T follicular helper cell (primary cell): ENCODE measurements at regions not wholly inside any gene's neighbourhood (a gene's known extent, or its start where the extent isn't known, plus 50 kb on each side); places are given as distances from the start of the nearest gene placed in this dataset.

ENCODE experiments used
- DNase-seq: peaks from one replicate; pipeline ENCODE4 v3.0.0-alpha.2; 2020; ENCODE audit warnings: low read depth

DNA sequence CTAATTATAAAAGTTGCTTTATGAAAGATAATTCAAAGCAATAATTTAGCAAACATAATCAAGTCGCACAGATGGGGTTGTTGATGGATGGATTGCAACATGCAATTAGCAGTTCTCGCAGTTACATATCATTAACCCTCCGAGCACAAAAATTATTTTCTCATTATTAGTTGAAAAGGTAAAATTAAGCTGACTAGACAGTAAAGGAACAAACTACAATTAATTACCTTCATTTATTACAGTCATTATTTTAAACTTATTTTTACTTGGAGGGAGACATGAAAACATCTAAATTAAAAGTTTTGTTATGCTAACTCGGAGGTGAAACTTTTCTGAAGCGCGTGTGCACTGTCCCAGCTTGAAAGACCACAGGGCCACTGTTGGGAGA lies 146.9 kb downstream of the PHETA1 start:
- DNase-seq: no peak

DNA sequence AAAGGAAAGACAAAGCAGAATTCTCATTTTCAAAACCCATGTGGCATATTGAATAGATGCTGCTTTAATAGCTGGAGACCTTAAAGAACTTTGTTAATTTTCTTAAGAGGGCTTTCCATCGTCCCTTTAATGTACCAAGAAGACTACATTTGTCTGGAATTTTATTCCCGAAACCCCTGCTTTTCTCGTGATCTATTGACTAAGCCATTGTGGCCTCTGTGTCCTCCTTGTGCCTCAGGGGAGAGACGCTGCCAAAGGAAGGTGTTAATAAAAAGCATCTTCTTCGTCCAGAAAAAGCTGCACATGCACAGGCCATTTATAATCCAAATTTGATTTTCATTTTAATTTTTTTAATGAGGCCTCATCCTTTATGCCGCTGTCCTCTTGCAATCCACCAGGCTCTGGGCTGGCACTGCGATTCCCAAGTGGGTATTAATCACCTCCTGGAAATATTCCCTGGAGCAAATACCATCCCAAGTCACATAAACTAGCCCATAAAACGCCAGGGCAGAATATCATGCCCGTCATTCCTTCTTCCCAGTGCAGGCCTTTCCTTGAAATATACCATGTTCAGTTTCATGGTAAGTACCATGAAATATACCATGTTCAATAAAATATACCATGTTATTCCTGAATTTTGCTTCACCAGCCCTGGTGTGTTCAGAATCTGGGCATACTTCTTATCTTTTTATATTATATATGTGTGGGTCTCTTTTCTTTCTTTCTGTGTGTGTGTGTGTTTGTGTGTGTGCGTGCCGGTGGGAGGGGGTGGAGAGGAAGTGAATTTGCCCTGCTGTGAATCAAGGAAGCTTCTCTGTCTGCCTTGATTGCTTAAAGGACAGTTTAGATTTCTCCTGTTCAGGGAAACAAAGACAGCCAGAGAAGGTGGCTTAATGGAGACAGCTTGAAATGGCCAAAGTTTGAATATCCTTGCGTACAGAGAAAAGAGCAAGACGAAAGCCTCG lies 147.6 kb downstream of the PHETA1 start:
- DNase-seq: no peak

DNA sequence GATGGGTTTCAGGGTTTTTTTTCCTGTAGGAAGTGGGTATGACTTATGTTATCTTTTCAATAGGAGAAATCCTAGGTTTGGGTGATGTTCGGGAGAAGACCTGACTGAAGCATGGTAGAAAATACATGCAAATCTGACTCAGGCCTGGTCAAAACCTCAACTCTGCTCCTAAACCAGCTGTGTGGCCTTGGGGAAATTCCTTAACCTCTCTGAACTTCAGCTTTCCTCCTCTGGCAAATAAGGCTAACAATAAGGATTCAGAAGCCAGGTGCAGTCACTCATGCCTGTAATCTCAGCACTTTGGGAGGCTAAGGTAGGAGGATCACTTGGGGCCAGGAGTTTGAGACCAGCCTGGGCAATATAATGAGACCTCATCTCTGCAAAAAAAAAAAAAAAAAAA lies 148.5 kb downstream of the PHETA1 start:
- no peak for DNase-seq

DNA sequence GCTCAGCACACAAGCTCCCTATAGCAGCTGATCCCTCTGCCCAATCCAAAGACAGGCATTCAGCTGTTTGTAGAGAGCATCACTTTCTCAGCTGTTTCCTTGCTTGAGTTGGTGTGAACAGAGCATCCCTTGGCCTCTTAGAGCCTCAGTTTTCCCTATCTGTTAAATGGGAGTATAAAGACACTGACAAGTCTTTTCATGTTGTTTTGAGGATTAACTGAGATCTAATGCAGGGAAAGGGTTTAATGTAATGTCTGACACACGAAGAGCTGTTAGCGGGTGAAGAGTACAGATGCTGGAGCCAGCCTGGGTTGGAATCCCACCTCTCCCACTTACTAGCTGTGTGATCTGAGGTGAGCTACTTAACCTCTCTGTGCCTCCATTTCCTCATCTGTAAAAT lies 149.5 kb downstream of the PHETA1 start:
- DNase-seq: no peak

DNA sequence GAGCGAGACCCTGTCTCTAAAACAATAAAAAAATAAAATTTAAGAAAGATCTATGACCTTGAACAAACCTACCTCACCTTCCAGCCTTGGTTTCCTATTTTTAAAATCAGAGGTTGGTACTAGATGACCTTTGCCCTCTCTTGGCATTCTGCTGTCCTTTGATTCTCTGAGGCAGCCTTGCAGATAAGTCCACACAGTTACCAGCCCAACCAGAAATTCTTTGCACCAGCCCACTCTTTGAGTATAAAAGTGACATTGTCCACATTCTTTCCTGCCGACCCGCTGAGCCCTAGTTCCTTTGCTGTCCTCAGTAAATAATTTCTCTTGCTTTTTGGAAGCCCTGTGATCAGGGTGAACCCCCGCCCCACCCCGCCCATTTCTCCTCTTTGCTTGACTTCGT lies 150.4 kb downstream of the PHETA1 start:
- DNase-seq: no peak

DNA sequence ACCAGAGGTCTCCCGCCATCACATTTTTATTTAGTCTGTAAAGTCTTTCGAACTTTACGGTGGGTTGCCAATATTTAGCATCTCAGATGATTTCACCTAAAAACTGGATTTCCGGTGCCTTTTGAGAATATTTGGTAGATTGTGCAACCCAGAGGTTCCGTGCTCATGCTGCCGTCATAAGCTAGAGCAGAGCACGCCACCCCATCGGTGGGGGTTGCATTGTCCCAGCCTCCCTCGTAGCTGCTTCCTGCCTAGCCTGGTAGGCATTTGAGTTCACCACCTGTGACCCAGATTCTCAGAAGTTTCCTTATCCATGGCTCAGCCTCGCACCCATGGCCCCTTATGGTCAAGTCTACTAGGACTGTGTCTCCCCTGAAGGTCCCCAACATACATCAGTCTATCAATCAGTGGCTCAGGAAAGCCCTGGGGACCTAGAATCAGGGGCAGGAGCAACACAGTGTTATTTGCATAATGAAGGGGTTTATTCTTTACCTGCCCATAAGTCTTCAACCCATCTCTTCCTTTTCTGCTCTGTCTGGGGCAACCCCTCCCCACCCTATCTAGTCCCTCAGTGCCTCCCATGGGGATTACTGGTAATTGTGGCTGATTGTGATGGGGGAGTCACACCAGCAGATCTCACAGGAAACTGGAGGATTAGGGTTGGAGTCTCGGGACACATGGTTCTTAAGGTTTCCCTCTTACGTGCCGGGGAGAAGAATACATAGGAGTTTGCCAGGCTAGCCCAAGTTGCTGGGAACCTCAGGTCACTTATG lies 152.3 kb downstream of the PHETA1 start:
- DNase-seq: no peak

DNA sequence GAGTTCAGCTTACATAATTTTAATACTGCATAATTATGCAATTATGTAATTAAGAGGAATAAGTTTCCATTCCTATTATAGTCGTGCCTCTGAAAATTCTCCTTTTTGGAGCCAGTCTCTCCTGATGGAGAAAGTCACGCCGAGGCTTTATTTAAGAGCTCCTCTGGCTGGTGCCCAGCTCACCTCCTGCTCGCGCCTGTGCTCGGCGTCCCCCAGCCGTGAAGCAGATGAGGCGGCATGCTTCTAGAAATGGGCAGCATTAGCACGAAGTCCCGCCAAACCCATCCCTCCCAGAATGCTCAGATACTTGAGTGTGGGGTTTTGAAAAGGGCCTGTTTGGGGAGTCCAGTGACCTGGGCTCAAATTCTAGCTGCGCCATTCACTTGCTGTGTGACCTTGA lies 153.0 kb downstream of the PHETA1 start:
- no peak for DNase-seq

DNA sequence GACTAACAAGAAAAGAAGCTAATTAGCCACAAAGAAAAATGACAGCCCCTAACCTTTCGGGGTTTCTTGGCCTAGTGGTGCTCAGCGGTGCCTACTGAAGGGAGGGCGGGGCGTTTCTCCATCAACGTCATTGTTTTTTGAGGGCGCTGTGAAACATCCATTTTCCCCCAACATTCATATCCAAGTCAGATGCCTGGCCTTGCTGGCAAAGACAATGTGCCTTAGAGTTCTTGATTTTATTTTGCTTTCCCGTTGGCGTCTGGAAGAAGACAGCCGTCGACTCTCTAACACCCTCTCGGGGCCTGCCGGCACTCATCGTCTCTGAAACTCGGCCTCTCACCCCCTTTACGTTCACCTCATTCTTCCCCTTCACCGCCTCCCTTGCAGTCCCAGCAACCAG lies 154.5 kb downstream of the PHETA1 start:
- DNase-seq: no peak

DNA sequence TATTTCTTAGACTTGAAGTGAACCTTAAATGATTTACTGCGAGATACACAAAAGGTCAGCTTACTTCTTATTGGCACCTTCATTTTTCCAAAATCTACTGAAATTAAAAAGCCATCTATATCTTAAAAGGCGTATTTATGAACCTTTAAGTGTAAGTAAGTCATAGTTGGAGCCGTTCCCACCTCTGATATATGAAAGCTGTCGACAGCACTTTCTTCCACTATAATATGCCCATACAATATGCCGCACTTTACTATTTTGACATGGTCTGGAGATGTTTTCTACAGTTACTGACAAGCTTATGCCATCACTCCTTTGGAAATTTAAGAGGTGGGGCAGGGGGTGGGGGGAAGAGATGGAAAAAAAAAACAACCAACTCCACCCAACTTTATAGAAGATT lies 155.3 kb downstream of the PHETA1 start:
- no peak for DNase-seq

DNA sequence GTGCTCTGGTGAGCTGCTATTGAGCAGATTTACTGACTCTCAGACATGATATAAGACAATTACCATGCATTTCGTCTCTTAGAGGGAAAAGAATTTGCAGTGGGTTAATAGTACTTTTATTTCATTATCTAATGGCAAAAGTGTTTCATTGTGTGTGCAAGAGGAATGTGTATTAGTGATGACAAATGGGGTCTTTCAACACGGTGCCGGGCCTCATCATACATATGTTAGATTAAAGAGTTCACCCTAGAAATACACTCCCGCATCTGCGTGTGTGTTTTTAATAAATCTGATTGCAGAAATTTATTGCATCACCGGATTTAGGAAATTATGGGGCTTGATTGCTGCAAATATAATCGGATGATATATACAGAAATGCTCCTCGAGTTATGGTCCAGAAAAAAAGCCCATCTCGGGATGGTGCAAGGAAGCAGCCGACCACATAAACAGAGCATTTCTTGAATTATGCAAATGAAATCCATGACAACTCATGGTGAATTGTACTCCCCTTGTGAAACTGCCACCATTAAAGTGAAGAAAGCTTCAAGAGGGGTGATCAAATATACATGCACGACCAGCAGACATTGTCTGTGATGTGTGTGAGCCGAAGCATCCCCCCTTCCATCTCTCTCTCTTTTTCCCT lies 156.0 kb downstream of the PHETA1 start:
- no peak for DNase-seq

DNA sequence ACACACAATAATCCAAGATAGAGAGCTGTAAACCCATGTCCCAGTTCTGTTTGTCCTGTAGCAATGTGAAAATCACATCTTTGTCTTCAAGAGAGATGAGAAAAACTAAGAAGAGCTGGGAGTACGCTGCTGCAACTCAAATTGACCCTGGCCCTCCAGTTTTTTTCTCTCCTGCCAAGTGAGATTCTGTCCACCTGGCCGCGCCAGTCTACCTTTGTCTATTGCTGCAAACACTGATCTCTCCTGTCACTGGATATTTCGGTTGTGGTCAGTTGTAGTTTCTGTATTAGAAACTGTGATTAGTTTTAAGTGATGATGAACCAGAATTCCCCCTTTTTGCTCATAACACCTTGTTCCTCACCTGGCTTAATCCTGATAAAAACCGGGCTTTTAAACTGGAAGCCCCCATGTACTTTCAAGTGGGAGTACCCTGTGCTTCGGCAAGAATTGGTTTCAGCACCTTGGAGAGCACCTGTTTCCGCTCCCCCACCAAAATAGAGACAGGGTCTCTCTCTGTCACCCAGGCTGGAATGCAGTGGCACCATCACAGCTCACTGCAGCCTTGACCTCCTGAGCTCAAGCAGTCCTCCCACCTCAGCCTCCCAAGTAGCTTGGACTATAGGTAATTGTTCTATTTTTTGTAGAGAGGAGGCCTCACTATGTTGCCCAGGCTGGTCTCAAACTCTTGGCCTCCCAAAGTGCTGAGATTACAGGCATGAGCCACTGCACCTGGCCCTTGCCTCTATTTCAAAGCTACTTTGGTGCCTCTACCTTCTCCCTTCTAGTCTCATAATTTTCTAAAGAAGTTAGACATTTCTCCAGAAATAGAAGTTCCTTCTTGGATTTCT lies 156.8 kb downstream of the PHETA1 start:
- no peak for DNase-seq

DNA sequence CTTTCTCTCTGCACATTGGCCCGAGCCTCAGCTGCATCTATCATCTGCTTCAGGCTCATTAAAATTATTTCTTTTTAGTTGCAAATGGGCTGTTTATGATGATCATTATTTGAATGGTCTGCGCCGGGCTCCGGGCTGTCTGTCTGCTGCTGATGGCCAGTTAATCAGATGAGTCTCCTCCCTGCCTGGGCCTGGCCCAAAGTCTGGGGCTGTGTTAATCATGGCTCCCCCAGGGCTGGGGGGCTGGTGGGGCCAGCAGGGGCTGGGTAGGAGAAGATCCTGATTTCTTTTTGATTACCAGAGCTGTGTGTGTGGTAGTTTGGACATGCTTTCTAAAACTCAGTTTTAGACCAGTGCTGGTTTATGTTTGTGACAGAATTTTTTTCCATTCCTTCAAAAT lies 159.1 kb downstream of the PHETA1 start:
- no peak for DNase-seq

DNA sequence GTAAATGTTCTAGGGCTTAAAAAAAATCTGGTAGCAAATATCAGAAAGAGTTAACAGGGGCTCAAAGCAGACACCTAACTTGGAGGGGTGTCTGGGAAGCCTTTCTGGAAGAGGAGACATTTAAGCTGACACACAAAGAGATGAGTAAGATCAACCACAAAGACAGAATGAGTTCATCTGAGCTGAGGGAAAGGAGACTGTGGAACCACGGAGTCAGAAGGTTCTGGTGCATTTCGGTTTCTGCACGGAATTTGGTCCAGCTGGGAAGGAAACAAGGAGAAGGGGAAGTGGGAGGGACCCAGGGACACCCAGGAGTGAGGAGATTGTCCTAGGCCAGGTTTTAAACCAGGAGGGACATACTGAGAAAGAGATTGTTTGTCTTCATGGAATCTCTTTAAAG lies 161.1 kb downstream of the PHETA1 start:
- no peak for DNase-seq

DNA sequence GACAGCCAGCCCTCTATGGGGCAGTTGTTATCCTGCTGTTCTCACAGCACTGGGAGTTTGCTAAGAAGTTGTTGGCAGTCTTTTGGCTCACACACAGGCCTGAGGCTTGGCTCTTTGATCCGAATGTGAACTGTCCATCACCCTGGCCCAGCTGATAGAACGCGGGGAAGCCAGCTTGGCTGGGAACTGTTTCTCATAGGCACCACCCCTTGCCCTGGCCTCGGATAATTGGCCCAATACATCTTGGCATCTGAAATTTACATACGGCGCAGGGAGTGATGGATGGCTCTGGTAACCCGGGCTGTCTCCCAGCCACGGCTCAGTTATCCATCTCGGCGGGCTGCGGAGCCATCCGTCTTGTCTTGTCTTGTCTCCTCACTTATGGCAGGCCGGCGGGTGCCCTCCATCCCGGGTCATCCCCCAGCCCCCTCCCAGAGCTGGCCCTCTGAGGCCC lies 164.1 kb downstream of the PHETA1 start:
- no peak for DNase-seq

DNA sequence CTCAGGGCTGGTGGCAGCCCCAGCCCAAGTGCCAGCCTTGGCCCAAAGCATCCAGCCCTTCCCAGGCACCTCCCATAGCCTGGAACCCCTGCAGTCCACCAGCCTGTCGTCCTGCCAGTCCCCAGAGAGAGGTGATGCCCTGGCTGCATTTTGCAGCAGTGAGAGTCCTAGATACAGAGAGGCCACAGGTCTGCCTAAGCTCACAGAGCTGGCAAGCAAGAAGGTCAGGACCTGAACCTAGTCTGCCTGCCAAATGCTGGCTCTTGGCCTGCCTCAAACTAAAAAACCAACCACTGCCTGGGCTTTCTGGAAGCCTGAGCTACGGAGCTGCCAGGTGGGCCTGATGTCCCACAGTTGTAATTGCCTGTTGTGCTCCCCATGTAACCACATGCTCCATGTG lies 164.9 kb downstream of the PHETA1 start:
- no peak for DNase-seq

DNA sequence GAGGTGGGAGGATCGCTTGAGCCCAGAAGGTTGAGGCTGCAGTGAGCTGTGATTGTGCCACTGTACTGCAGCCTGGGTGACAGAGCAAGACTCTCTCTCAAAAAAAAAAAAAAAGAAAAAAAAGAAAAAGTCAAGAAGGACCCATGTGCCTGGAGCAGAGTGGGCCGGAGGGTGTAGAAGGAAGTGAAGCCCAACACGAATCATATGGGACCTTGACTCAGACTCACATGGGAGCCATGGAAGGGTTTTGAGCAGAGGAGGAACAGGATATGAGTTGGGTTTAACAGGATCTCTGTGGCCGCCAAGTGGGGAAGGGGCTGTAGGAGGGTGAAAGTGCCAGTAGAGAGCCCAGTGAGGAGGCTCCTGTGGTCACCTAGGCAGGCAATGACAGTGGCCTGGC lies 165.4 kb downstream of the PHETA1 start:
- DNase-seq: no peak

DNA sequence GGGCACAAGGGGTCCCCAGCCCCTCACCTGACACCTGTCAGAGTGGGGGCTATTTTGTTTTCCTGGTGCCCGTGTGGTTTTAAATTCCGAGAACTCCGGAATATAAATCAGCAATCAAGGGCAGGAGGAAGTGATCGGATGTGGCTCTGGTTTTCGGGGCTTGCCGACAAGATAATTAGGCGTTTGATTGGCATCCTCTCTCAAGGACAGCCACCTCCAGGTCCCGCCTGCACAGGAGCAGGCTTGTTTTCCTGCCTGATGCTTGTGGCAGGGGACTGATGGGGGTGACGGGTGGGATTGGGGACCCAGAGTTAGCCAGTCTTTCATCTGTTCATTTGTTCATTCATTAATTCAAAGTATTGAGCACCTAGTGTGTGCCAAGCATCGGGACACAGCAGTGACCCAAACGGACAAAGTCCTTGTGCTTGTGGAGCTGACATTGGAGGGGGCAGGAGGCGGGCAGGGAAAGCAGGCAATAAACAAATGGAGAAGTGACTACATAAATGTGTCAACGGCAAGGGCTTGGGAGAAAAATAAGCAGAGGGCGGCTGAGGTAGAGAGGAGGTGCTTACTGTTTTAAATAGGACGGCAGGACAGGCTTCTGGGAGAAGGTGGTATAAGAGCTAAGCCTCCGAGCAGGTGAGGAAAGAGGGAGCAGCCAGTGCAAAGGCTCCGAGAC lies 166.5 kb downstream of the PHETA1 start:
- DNase-seq: no peak

DNA sequence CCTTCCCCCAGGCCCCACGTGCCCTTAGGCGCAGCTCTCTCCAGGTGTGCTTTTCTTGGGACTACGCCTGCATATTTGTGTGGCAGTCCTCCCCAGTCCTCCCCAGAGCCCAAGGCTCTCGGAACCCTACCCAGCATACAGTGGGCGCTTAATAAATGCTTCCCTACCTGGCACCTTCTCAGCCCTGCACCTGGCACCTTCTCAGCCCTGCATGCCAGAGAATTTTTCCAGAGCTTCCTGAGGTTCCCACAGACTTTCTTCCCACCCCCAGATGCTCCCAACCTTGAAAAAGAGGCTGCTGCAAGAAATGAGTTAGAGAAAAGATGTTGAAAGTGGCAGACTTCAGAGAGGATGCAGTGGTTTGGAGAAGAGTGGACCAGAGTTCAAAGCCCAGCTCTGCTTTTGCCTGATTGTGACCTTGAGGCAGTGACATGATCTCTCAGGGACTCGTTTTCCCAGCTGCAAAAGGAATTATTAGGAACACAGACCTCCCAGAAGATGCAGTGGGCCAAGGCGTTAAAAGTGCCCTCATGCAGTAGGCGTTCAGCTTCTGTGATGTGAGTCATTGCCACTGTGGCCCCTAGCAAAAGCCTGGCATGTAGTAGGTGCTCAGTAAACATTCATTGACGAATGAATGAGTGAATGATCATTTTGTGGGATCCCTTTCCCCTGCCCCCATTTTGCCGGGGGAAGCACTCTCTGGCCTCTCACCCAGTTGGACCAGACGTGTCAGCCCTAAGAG lies 167.2 kb downstream of the PHETA1 start:
- DNase-seq: no peak

DNA sequence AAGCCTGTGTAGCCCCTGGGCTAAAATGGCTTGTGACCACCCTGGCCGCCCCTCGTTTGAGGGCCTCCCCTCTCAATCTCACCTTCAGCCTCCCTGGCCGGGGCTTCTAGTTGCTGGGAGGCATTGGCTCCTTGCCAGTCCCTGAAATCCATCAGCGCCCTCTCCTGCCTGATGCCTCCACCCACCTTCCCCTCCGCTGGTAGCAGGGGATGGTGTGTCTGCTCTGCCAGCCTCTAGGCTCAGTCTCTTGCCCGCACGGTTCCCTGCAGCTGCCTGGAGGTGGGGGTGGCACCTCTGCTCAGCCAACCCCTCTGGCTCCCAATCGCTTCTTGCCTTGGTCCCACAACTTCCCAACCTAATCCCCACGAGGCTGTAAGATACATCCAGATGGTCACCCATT lies 167.9 kb downstream of the PHETA1 start:
- no peak for DNase-seq

DNA sequence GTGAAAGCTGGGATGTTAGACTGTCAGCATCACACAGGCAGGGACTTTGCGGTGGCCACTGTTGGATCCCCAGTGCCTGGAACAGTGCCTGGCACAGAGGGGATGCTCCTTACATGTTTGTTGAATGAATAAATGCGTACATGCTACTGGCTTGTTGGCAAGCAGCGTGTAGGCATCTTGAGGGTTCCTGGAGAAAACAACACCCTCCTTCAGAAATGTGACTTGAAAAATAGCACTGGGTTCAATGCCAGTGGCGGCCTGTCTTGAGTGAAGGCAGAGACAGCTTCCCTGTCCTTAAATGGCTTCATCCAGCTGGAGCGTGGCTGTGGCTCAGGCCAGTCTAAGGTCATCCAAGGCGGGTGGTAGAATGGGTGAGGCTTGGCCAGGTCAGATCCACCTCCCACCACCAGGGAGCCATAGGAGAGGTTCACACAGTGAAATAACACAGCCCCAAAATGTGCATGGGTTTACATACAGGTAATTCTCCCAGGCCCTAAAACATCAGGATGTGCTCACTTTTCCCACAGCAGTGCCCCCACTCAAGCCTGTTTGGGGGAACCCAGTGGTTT lies 171.4 kb downstream of the PHETA1 start:
- no peak for DNase-seq
